Liver (tissue), 8 donors: ENCODE measurements at regions not wholly inside any gene's neighbourhood (a gene's known extent, or its start where the extent isn't known, plus 50 kb on each side); places are given as distances from the start of the nearest gene placed in this dataset.

Experiments used
- DNase-seq: peaks from one replicate; pipeline ENCODE4 v3.0.0-alpha.2; 2017; ENCODE audit warnings: low spot score
- H3K27ac ChIP-seq, 2 donors: one replicate each; pipeline ENCODE4 v1.7.0; 2013; ENCODE audit warnings: inconsistent platforms in 2 of 2, low read length in 2 of 2, control low read depth in 1 of 2, low read depth in 1 of 2, mild to moderate bottlenecking in 1 of 2
- H3K27me3 ChIP-seq, 4 donors: one replicate each; pipeline versions ENCODE4 v1.6.1 to v1.7.0; 2013; ENCODE audit warnings: low read length in 3 of 4, inconsistent platforms in 1 of 4, mild to moderate bottlenecking in 1 of 4, moderate library complexity in 1 of 4; ENCODE audit not compliant: control insufficient read depth in 4 of 4, insufficient read depth in 4 of 4
- H3K36me3 ChIP-seq, 4 donors: one replicate each; pipeline versions ENCODE4 v1.6.1 to v1.7.0; 2013; ENCODE audit warnings: low read length in 3 of 4, mild to moderate bottlenecking in 3 of 4, low read depth in 1 of 4, moderate library complexity in 1 of 4; ENCODE audit not compliant: control insufficient read depth in 4 of 4, insufficient read depth in 3 of 4
- H3K4me1 ChIP-seq, 4 donors: one replicate each; pipeline versions ENCODE4 v1.6.1 to v1.7.0; 2013; ENCODE audit warnings: low read length in 3 of 4, mild to moderate bottlenecking in 3 of 4, moderate library complexity in 1 of 4; ENCODE audit not compliant: control insufficient read depth in 4 of 4, insufficient read depth in 4 of 4
- H3K4me3 ChIP-seq, 3 donors: one replicate each; pipeline versions ENCODE4 v1.6.1 to v1.7.0; 2013; ENCODE audit warnings: low read length in 3 of 3, control low read depth in 1 of 3, low read depth in 1 of 3, mild to moderate bottlenecking in 1 of 3
- H3K9ac ChIP-seq, 2 donors: one replicate each; pipeline ENCODE4 v1.7.0; 2013; ENCODE audit warnings: low read length in 2 of 2, mild to moderate bottlenecking in 2 of 2, moderate library complexity in 2 of 2, control low read depth in 1 of 2, low read depth in 1 of 2
- H3K9me3 ChIP-seq, 4 donors: one replicate each; pipeline versions ENCODE4 v1.6.1 to v1.7.0; 2013; ENCODE audit warnings: low read length in 3 of 4; ENCODE audit not compliant: control insufficient read depth in 4 of 4
- ATF3 ChIP-seq: IDR thresholded peaks from 2 replicates; pipeline ENCODE4 v1.6.1; 2016; ENCODE audit warnings: antibody characterized with exemption
- EGR1 ChIP-seq, 2 donors: IDR thresholded peaks; 2 replicates each; pipeline ENCODE4 v1.6.1; 2016 to 2018; ENCODE audit warnings: antibody characterized with exemption in 2 of 2, low read depth in 2 of 2
- FOXA1 ChIP-seq: IDR thresholded peaks from 2 replicates; pipeline ENCODE4 v1.6.1; 2016; ENCODE audit warnings: antibody characterized with exemption
- FOXA2 ChIP-seq: IDR thresholded peaks from 2 replicates; pipeline ENCODE4 v1.6.1; 2016; ENCODE audit warnings: antibody characterized with exemption
- GABPA ChIP-seq, 2 donors: IDR thresholded peaks in 1 of 2; conservative IDR thresholded peaks in 1 of 2; 2 replicates each; pipeline ENCODE4 v1.6.1; 2016; ENCODE audit warnings: antibody characterized with exemption in 2 of 2, mild to moderate bottlenecking in 1 of 2, moderate library complexity in 1 of 2
- HNF4A ChIP-seq, 2 donors: conservative IDR thresholded peaks; 2 replicates each; pipeline ENCODE4 v1.6.1; 2016; ENCODE audit warnings: antibody characterized with exemption in 2 of 2, mild to moderate bottlenecking in 2 of 2
- HNF4G ChIP-seq: IDR thresholded peaks from 2 replicates; pipeline ENCODE4 v1.6.1; 2016; ENCODE audit warnings: antibody characterized with exemption
- JUND ChIP-seq, 2 donors: IDR thresholded peaks; 2 replicates each; pipeline ENCODE4 v1.6.1; 2016; ENCODE audit warnings: antibody characterized with exemption in 2 of 2
- MAX ChIP-seq: IDR thresholded peaks from 2 replicates; pipeline ENCODE4 v1.6.1; 2016; ENCODE audit warnings: antibody characterized with exemption
- NR2F2 ChIP-seq: IDR thresholded peaks from 2 replicates; pipeline ENCODE4 v1.6.1; 2016; ENCODE audit warnings: antibody characterized with exemption
- RAD21 ChIP-seq, 2 donors: IDR thresholded peaks; 2 replicates each; pipeline ENCODE4 v1.6.1; 2016; ENCODE audit warnings: antibody characterized with exemption in 2 of 2, mild to moderate bottlenecking in 2 of 2
- REST ChIP-seq: IDR thresholded peaks from 2 replicates; pipeline ENCODE4 v1.6.1; 2016; ENCODE audit warnings: antibody characterized with exemption, mild to moderate bottlenecking
- RXRA ChIP-seq, 2 donors: IDR thresholded peaks; 2 replicates each; pipeline ENCODE4 v1.6.1; 2017 to 2018; ENCODE audit warnings: antibody characterized with exemption in 2 of 2, mild to moderate bottlenecking in 1 of 2
- SP1 ChIP-seq: IDR thresholded peaks from 2 replicates; pipeline ENCODE4 v1.6.1; 2018; ENCODE audit warnings: antibody characterized with exemption, mild to moderate bottlenecking
- TAF1 ChIP-seq: conservative IDR thresholded peaks from 2 replicates; pipeline ENCODE4 v1.6.1; 2016; ENCODE audit warnings: antibody characterized with exemption, mild to moderate bottlenecking
- YY1 ChIP-seq: IDR thresholded peaks from 2 replicates; pipeline ENCODE4 v1.6.1; 2016; ENCODE audit warnings: antibody characterized with exemption, mild to moderate bottlenecking
- WGBS: extraction: QIAGEN DNeasy Blood & Tissue Kit; methylation state at CpG from one replicate; pipeline ENCODE4 v1.1.7; 2013; 5-methylcytosine and 5-hydroxymethylcytosine counted together
- TF ChIP-seq, protein P1 (sequence below): fragments of 150-350 bp; IDR thresholded peaks from 2 replicates; pipeline ENCODE4 v1.5.1; 2017; ENCODE audit warnings: improper control_type of control experiment, low read depth, low read length; ENCODE audit not compliant: missing input control
- TF ChIP-seq, protein P2 (sequence below): IDR thresholded peaks from 2 replicates; pipeline ENCODE4 v1.6.1; 2016; ENCODE audit warnings: antibody characterized with exemption
- donor health status: healthy.
- donor health status: healthy.
- donor health status: healthy.
- donor health status: healthy.
- donor health status: healthy.

DNA sequence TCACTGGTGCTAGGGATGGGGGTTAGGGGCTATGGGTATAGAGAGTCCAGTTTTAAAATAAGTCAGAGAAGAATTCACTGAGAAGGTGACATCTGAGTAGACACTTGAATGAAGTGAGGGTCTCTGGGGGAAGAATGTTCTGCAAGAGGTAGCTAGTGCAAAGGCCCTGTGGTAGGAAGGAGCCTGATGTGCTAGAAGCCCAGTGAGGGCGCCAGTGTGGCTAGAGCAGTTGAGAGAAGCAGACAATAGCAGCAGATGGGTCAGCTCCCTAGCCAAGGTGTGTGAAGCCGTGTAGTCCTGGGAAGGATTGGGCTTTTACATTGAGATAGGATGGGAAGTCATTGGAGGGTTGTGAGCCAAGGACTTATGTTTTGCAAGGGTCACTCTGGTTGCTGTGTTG is 105.8 kb upstream of the PELI1 start:
- Histone ChIP-seq H3K27ac (no peak overlapping the region), H3K4me3 (no peak overlapping the region), H3K9ac (no peak overlapping the region), H3K9me3 (no peaks in the 10 kb centered on the region), H3K4me1 (no peaks in the 10 kb centered on the region), H3K36me3 (no peaks in the 10 kb centered on the region), H3K27me3 (no peaks in the 10 kb centered on the region)
- TF ChIP-seq, protein P1, sequence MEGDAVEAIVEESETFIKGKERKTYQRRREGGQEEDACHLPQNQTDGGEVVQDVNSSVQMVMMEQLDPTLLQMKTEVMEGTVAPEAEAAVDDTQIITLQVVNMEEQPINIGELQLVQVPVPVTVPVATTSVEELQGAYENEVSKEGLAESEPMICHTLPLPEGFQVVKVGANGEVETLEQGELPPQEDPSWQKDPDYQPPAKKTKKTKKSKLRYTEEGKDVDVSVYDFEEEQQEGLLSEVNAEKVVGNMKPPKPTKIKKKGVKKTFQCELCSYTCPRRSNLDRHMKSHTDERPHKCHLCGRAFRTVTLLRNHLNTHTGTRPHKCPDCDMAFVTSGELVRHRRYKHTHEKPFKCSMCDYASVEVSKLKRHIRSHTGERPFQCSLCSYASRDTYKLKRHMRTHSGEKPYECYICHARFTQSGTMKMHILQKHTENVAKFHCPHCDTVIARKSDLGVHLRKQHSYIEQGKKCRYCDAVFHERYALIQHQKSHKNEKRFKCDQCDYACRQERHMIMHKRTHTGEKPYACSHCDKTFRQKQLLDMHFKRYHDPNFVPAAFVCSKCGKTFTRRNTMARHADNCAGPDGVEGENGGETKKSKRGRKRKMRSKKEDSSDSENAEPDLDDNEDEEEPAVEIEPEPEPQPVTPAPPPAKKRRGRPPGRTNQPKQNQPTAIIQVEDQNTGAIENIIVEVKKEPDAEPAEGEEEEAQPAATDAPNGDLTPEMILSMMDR = no peak
- TF ChIP-seq, protein P2, sequence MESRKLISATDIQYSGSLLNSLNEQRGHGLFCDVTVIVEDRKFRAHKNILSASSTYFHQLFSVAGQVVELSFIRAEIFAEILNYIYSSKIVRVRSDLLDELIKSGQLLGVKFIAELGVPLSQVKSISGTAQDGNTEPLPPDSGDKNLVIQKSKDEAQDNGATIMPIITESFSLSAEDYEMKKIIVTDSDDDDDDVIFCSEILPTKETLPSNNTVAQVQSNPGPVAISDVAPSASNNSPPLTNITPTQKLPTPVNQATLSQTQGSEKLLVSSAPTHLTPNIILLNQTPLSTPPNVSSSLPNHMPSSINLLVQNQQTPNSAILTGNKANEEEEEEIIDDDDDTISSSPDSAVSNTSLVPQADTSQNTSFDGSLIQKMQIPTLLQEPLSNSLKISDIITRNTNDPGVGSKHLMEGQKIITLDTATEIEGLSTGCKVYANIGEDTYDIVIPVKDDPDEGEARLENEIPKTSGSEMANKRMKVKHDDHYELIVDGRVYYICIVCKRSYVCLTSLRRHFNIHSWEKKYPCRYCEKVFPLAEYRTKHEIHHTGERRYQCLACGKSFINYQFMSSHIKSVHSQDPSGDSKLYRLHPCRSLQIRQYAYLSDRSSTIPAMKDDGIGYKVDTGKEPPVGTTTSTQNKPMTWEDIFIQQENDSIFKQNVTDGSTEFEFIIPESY = no peak
- no peak for TF ChIP-seq HNF4G
- 93% methylated on average over 2 of the region's 2 CpGs for WGBS
- DNase-seq = no peak

- DNase-seq = no peak
- no peak overlapping the region for H3K4me3 ChIP-seq
- TF ChIP-seq YY1 (no peak), MAX (no peak), EGR1 (IDR thresholded peaks at IDR 0.05; ENCODE audit: low read depth in 2 of 2) (no peak), FOXA1 (no peak), HNF4G (no peak), TAF1 (no peak), RAD21 (IDR thresholded peaks at IDR 0.05) (no peak), RXRA (IDR thresholded peaks at IDR 0.05) (no peak), REST (no peak), GABPA (IDR thresholded peaks at IDR 0.05 in 1 of 2, conservative IDR thresholded peaks at IDR 0.05 in 1 of 2) (no peak), HNF4A (conservative IDR thresholded peaks at IDR 0.05) (no peak), NR2F2 (no peak), FOXA2 (no peak), JUND (IDR thresholded peaks at IDR 0.05) (no peak), ATF3 (no peak), SP1 (no peak)
- TF ChIP-seq, protein P2 = no peak
- TF ChIP-seq, protein P1 = no peak
- no peaks in the 10 kb centered on the region for H3K27me3 ChIP-seq
- no peaks in the 10 kb centered on the region for H3K36me3 ChIP-seq
- WGBS = 96% methylated on average over 7 of the region's 7 CpGs
- no peak overlapping the region for H3K27ac ChIP-seq
- no peaks in the 10 kb centered on the region for H3K4me1 ChIP-seq
- H3K9me3 ChIP-seq = no peaks in the 10 kb centered on the region
- no peak overlapping the region for H3K9ac ChIP-seq
Measured at GRCh38 chr2:64250751-64251423, 106.7 kb upstream of the PELI1 start.
